Progenitor cell of endocrine pancreas (in vitro differentiated cells): ENCODE measurements at regions not wholly inside any gene's neighbourhood (a gene's known extent, or its start where the extent isn't known, plus 50 kb on each side); places are given as distances from the start of the nearest gene placed in this dataset.

Source experiments
- DNase-seq: peaks from one replicate; pipeline ENCODE4 v3.0.0; 2021; ENCODE audit warnings: low spot score; ENCODE audit not compliant: unreplicated experiment
- H3K27ac Mint-ChIP-seq: 2 replicates; pipeline ENCODE4 v1.8.0; 2021; ENCODE audit warnings: mild to moderate bottlenecking, moderate library complexity, mixed read lengths
- H3K27me3 Mint-ChIP-seq: 2 replicates; pipeline ENCODE4 v1.8.0; 2021; ENCODE audit warnings: mixed read lengths
- H3K36me3 Mint-ChIP-seq: 2 replicates; pipeline ENCODE4 v1.8.0; 2022; ENCODE audit warnings: mixed read lengths; ENCODE audit not compliant: insufficient read depth
- H3K4me1 Mint-ChIP-seq: 2 replicates; pipeline ENCODE4 v1.8.0; 2021; ENCODE audit warnings: low read depth, mixed read lengths
- H3K4me3 Mint-ChIP-seq: 2 replicates; pipeline ENCODE4 v1.8.0; 2021; ENCODE audit warnings: low read depth, mild to moderate bottlenecking, moderate library complexity, mixed read lengths
- H3K9me3 Mint-ChIP-seq: 2 replicates; pipeline ENCODE4 v1.8.0; 2021; ENCODE audit warnings: low read depth, mixed read lengths
- CTCF ChIP-seq: fragments of 200-600 bp; sonication (generic); IDR thresholded peaks from one replicate; pipeline ENCODE4 v1.5.0; 2021; ENCODE audit warnings: antibody characterized with exemption, mild to moderate bottlenecking; ENCODE audit not compliant: unreplicated experiment

DNA sequence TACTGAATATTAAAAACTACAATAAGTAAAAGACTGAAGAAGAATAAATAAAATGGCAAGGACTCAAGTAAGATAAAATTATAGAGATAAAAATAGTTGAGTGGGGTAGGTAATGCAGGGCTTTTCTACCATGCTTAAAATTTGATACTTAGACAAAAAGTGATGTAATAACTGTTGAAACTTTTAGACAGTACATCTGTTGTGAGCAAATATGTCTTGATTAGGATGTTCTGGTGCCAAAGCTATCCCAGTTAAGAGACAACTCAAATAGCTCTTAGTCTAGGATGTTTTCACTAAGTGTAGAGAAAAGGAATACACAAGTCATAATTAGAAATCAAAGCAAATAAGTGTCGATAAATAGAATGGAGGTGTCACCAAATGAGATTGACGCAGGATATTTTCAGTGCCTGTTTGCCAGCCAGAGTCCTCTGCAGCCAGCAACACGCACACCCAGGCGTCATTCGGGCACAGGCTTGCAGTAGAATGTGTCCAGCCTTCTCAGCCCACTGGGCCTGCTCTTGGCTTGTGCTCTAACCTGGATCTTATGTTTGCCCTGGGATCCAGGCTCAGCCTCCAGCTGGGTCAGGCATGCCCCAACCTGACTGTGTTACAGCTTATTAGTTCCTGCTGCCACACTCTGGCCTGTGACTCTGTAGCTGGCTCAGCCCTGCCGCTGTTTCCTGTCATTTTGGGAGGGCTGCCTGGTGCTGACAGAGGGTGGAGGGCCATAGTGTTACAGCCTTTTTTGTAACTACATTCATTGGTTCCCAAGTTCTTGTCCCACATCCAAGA, 766.2 kb downstream of the PCDH17 start:
- Mint-ChIP-seq H3K9me3 (peaks cover 26% of the 10 kb centered on the region), H3K4me3 (no peak overlapping the region), H3K36me3 (peaks cover 5% of the 10 kb centered on the region), H3K4me1 (peaks cover 1% of the 10 kb centered on the region), H3K27ac (no peak overlapping the region), H3K27me3 (no peaks in the 10 kb centered on the region)
- no peak for TF ChIP-seq CTCF
- DNase-seq: no peak

DNA sequence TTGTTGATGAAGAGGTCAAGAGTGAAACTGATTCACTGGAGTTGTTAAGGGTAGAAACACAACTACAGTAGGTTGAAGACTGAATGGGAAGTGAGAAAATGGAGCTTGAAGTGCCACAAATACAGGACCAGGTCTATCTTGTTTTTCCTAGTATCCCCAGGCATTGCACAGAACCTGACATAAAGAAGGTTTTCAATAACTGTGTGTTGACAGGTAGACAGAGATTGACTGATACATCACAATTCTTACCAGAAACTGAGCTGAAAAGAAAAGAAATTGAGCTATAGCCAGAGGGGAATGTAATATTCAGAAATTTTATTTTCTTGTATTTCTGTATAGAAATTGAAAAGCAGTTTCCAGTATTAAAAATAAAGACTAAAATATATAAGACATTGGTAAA, 767.7 kb downstream of the PCDH17 start:
- peaks cover 37% of the 10 kb centered on the region for H3K9me3 Mint-ChIP-seq
- H3K4me3 Mint-ChIP-seq: no peak overlapping the region
- peaks cover 5% of the 10 kb centered on the region for H3K36me3 Mint-ChIP-seq
- DNase-seq: no peak
- TF ChIP-seq CTCF: no peak
- no peaks in the 10 kb centered on the region for H3K27me3 Mint-ChIP-seq
- H3K27ac Mint-ChIP-seq: no peak overlapping the region
- peaks cover 1% of the 10 kb centered on the region for H3K4me1 Mint-ChIP-seq

DNA sequence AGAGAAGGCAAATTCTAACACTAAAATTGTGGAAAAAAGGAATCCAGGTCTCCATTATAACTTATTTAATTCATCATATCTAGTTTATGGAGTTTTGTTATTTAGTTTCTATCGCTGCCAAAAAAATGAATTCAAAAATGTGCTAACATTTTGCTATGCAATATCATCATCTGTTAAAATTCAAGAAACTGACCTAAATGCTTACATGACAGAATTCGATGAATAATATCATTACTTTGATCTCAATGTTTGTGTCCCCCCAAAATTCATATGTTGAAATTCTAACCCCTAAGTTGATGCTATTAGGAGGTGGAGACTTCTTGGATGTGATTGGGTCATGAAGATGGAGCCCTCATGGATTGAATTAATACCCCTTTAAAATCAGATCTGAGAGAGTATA, 775.0 kb downstream of the PCDH17 start:
- no peak for DNase-seq
- Mint-ChIP-seq H3K9me3 (peaks cover 23% of the 10 kb centered on the region), H3K4me3 (no peak overlapping the region), H3K4me1 (peaks cover 6% of the 10 kb centered on the region), H3K27ac (no peak overlapping the region), H3K27me3 (no peaks in the 10 kb centered on the region), H3K36me3 (no peaks in the 10 kb centered on the region)
- no peak for TF ChIP-seq CTCF

DNA sequence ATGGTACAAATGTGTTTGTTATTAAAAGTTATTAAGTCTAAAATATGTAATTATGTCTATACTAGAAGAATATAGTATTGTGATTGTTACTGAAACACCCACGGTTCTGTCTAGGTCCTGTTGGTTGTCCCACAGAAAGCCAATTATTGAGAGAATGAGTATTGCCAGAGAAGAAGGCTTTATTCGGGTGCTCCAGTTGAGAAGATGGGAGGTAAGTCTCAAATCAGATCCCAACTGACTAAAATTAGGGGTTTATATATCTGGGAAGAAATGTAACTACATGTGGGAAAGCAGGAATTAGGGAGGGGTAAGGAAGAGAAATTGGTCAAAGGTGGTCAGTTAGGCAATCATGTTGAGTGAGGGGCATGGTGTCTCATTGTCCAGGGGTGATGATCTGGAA, 798.4 kb downstream of the PCDH17 start:
- H3K27me3 Mint-ChIP-seq: no peaks in the 10 kb centered on the region
- no peak overlapping the region for H3K4me3 Mint-ChIP-seq
- H3K36me3 Mint-ChIP-seq: peaks cover 13% of the 10 kb centered on the region
- peaks cover 31% of the 10 kb centered on the region for H3K9me3 Mint-ChIP-seq
- TF ChIP-seq CTCF: no peak
- no peak overlapping the region for H3K27ac Mint-ChIP-seq
- H3K4me1 Mint-ChIP-seq: no peaks in the 10 kb centered on the region
- no peak for DNase-seq

GRCh38 chr13:58434943-58435342, 803.4 kb downstream of the PCDH17 start:
- H3K9me3 Mint-ChIP-seq: peaks cover 13% of the 10 kb centered on the region
- no peaks in the 10 kb centered on the region for H3K27me3 Mint-ChIP-seq
- no peak overlapping the region for H3K27ac Mint-ChIP-seq
- no peak overlapping the region for H3K4me3 Mint-ChIP-seq
- no peak for TF ChIP-seq CTCF
- H3K4me1 Mint-ChIP-seq: no peaks in the 10 kb centered on the region
- peaks cover 5% of the 10 kb centered on the region for H3K36me3 Mint-ChIP-seq
- DNase-seq: no peak
